ENCODE measurements at regions not wholly inside any gene's neighbourhood (a gene's known extent, or its start where the extent isn't known, plus 50 kb on each side); places are given as distances from the start of the nearest gene placed in this dataset.

- TF ChIP-seq EZH2 (IDR thresholded peaks at IDR 0.05; ENCODE audit: low read length, missing control alignments) = no peak
- TF ChIP-seq, protein P1, sequence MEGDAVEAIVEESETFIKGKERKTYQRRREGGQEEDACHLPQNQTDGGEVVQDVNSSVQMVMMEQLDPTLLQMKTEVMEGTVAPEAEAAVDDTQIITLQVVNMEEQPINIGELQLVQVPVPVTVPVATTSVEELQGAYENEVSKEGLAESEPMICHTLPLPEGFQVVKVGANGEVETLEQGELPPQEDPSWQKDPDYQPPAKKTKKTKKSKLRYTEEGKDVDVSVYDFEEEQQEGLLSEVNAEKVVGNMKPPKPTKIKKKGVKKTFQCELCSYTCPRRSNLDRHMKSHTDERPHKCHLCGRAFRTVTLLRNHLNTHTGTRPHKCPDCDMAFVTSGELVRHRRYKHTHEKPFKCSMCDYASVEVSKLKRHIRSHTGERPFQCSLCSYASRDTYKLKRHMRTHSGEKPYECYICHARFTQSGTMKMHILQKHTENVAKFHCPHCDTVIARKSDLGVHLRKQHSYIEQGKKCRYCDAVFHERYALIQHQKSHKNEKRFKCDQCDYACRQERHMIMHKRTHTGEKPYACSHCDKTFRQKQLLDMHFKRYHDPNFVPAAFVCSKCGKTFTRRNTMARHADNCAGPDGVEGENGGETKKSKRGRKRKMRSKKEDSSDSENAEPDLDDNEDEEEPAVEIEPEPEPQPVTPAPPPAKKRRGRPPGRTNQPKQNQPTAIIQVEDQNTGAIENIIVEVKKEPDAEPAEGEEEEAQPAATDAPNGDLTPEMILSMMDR (conservative IDR thresholded peaks at IDR 0.05 in 1 of 2, IDR thresholded peaks at IDR 0.05 in 1 of 2; ENCODE audit: low read depth in 1 of 2, low read length in 2 of 2) = no peak
- H4K20me1 ChIP-seq (ENCODE audit: control insufficient read depth, extremely low read depth, insufficient read depth, low read length) = no peaks in the 10 kb centered on the region
- H3K27me3 ChIP-seq (ENCODE audit: control insufficient read depth, insufficient read depth, low read length) = no peaks in the 10 kb centered on the region
- no peaks in the 10 kb centered on the region for H3K36me3 ChIP-seq (ENCODE audit: control insufficient read depth, insufficient read depth, low read length)
- no peak for DNase-seq (ENCODE audit: low read depth in 2 of 2)
- H3K4me3 ChIP-seq (replicated peaks in 1 of 4; ENCODE audit: control extremely low read depth in 1 of 4, insufficient read depth in 1 of 4, low read depth in 3 of 4, low read length in 4 of 4) = no peak overlapping the region
- H3K4me2 ChIP-seq (ENCODE audit: extremely low read depth, insufficient read depth, low read length) = no peak overlapping the region
- no peaks in the 10 kb centered on the region for H3K79me2 ChIP-seq (ENCODE audit: control insufficient read depth, insufficient read depth, low read length)
- no peak overlapping the region for H3K9ac ChIP-seq (ENCODE audit: insufficient read depth, low read length)
- no peak overlapping the region for H3K27ac ChIP-seq (ENCODE audit: insufficient read depth, low read length)
- H2AFZ ChIP-seq (ENCODE audit: low read length) = no peak overlapping the region
- no peaks in the 10 kb centered on the region for H3K4me1 ChIP-seq (ENCODE audit: control insufficient read depth, extremely low read depth, insufficient read depth, low read length)
- H3K9me3 ChIP-seq (ENCODE audit: control insufficient read depth, insufficient read depth, low read depth, low read length) = no peaks in the 10 kb centered on the region
Measured at GRCh38 chr3:20811006-20811405, 625.0 kb upstream of the SGO1 start.

DNA sequence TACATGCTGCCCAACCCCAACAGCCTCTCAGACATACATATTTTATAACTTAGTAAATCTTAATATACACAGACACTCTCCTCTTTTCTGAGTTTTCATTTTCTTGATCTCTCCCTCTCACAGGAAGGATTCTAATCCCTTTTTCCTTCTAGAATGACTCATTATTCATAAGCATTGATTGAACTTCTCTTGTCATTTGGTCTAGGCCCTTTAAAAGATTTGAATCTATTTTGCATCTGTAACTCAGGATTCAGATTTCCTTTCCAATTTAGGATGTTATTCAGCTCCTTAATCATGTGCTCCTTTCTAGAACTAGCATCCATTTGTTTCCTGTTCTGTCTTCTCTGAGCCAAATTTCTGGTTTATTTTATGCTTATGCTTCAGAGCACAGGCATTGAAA is 624.5 kb upstream of the SGO1 start:
- Histone ChIP-seq H3K4me1 (ENCODE audit: control insufficient read depth, extremely low read depth, insufficient read depth, low read length) (no peaks in the 10 kb centered on the region), H2AFZ (ENCODE audit: low read length) (no peak overlapping the region), H3K27me3 (ENCODE audit: control insufficient read depth, insufficient read depth, low read length) (no peaks in the 10 kb centered on the region), H3K79me2 (ENCODE audit: control insufficient read depth, insufficient read depth, low read length) (no peaks in the 10 kb centered on the region), H3K27ac (ENCODE audit: insufficient read depth, low read length) (no peak overlapping the region), H3K9me3 (ENCODE audit: control insufficient read depth, insufficient read depth, low read depth, low read length) (no peaks in the 10 kb centered on the region), H3K4me3 (replicated peaks in 1 of 4; ENCODE audit: control extremely low read depth in 1 of 4, insufficient read depth in 1 of 4, low read depth in 3 of 4, low read length in 4 of 4) (no peak overlapping the region), H4K20me1 (ENCODE audit: control insufficient read depth, extremely low read depth, insufficient read depth, low read length) (no peaks in the 10 kb centered on the region), H3K9ac (ENCODE audit: insufficient read depth, low read length) (no peak overlapping the region), H3K4me2 (ENCODE audit: extremely low read depth, insufficient read depth, low read length) (no peak overlapping the region), H3K36me3 (ENCODE audit: control insufficient read depth, insufficient read depth, low read length) (no peaks in the 10 kb centered on the region)
- DNase-seq (ENCODE audit: low read depth in 2 of 2) = no peak
- TF ChIP-seq, protein P1 (conservative IDR thresholded peaks at IDR 0.05 in 1 of 2, IDR thresholded peaks at IDR 0.05 in 1 of 2; ENCODE audit: low read depth in 1 of 2, low read length in 2 of 2) = no peak
- TF ChIP-seq EZH2 (IDR thresholded peaks at IDR 0.05; ENCODE audit: low read length, missing control alignments) = no peak

GRCh38 chr3:20809356-20809755 is 623.4 kb upstream of the SGO1 start:
- no peak overlapping the region for H3K4me3 ChIP-seq (replicated peaks in 1 of 4; ENCODE audit: control extremely low read depth in 1 of 4, insufficient read depth in 1 of 4, low read depth in 3 of 4, low read length in 4 of 4)
- H3K9ac ChIP-seq (ENCODE audit: insufficient read depth, low read length) = no peak overlapping the region
- H3K9me3 ChIP-seq (ENCODE audit: control insufficient read depth, insufficient read depth, low read depth, low read length) = no peaks in the 10 kb centered on the region
- H2AFZ ChIP-seq (ENCODE audit: low read length) = no peak overlapping the region
- no peaks in the 10 kb centered on the region for H3K79me2 ChIP-seq (ENCODE audit: control insufficient read depth, insufficient read depth, low read length)
- no peaks in the 10 kb centered on the region for H3K36me3 ChIP-seq (ENCODE audit: control insufficient read depth, insufficient read depth, low read length)
- no peaks in the 10 kb centered on the region for H3K4me1 ChIP-seq (ENCODE audit: control insufficient read depth, extremely low read depth, insufficient read depth, low read length)
- H3K27me3 ChIP-seq (ENCODE audit: control insufficient read depth, insufficient read depth, low read length) = no peaks in the 10 kb centered on the region
- H3K27ac ChIP-seq (ENCODE audit: insufficient read depth, low read length) = no peak overlapping the region
- DNase-seq (ENCODE audit: low read depth in 2 of 2) = no peak
- TF ChIP-seq, protein P1 (conservative IDR thresholded peaks at IDR 0.05 in 1 of 2, IDR thresholded peaks at IDR 0.05 in 1 of 2; ENCODE audit: low read depth in 1 of 2, low read length in 2 of 2) = no peak
- no peak for TF ChIP-seq EZH2 (IDR thresholded peaks at IDR 0.05; ENCODE audit: low read length, missing control alignments)
- H4K20me1 ChIP-seq (ENCODE audit: control insufficient read depth, extremely low read depth, insufficient read depth, low read length) = no peaks in the 10 kb centered on the region
- H3K4me2 ChIP-seq (ENCODE audit: extremely low read depth, insufficient read depth, low read length) = no peak overlapping the region

Measured in fibroblast of lung (primary cell).